ENCODE measurements at regions not wholly inside any gene's neighbourhood (a gene's known extent, or its start where the extent isn't known, plus 50 kb on each side); places are given as distances from the start of the nearest gene placed in this dataset.

DNA sequence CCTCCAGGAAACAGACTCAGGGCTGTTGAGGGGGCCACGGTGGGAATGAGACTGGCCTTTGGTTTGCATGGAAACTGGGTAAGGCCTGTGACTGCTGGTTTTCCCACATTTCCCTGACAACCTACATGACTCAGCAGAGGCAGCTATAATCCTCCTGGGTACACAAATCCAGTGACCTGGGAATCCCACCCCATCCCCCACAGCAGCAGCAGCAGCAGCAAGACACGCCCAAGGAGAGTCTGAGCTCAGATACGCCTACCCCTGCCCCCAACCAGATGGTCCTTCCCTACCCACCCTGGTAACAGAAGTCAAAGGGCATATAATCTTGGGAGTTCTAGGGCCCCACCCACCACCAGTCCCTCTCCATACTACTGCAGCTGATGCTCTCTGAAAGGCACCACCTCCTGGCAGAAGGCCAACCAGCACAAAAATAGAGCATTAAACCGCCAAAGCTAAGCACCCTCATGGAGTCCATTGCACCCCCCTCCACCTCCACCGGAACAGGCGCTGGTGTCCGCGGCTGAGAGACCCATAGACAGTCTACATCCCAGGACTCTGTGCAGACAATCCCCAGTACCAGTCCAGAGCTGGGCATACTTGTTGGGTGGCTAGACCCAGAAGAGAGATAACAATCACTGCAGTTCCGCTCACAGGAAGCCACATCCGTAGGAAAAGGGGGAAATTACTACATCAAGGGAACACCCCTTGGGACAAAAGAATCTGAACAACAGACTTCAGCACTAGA lies 237.2 kb upstream of the SPRY2 start:
- DNase-seq, result no peak
- no peak overlapping the region for H3K27ac ChIP-seq

DNA sequence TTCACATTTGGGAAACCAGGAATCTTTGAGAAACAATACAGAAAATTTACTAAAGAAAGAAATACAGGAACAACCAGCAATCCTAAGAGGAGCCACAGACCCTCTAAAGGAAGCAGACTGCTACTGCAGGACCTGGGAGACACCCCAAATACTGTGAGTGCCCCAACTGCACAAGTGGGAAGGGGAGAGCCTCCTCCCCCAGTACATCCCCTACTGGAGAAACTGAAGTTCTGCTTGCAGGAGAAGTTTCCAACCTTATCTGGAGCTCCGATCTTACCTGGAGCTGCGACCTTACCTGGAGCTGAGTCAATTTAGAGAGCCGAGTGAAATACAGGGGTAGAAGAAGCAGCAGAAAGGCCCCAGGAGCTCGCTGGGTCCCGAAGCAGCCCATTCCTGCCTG lies 236.4 kb upstream of the SPRY2 start:
- no peaks in the 10 kb centered on the region for H3K36me3 ChIP-seq
- no peak overlapping the region for H3K27ac ChIP-seq
- no peaks in the 10 kb centered on the region for H3K4me1 ChIP-seq
- 44 to 56% methylated on average over 5 of the region's 5 CpGs for WGBS, 2 donors
- H3K9me3 ChIP-seq, result no peaks in the 10 kb centered on the region
- no peak for DNase-seq
- no peaks in the 10 kb centered on the region for H3K27me3 ChIP-seq
- no peak overlapping the region for H3K4me3 ChIP-seq (replicated peaks in 1 of 3)
- intact Hi-C loops (cut with DNase I), result no loop called here
- TF ChIP-seq, protein P1, sequence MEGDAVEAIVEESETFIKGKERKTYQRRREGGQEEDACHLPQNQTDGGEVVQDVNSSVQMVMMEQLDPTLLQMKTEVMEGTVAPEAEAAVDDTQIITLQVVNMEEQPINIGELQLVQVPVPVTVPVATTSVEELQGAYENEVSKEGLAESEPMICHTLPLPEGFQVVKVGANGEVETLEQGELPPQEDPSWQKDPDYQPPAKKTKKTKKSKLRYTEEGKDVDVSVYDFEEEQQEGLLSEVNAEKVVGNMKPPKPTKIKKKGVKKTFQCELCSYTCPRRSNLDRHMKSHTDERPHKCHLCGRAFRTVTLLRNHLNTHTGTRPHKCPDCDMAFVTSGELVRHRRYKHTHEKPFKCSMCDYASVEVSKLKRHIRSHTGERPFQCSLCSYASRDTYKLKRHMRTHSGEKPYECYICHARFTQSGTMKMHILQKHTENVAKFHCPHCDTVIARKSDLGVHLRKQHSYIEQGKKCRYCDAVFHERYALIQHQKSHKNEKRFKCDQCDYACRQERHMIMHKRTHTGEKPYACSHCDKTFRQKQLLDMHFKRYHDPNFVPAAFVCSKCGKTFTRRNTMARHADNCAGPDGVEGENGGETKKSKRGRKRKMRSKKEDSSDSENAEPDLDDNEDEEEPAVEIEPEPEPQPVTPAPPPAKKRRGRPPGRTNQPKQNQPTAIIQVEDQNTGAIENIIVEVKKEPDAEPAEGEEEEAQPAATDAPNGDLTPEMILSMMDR (IDR thresholded peaks at IDR 0.05), result no peak
- no peak for TF ChIP-seq POLR2A (IDR thresholded peaks at IDR 0.05)

More for the DNA sequence above, 237.2 kb upstream of the SPRY2 start:
- intact Hi-C loops (cut with DNase I), result no loop called here
- no peak for TF ChIP-seq POLR2A (IDR thresholded peaks at IDR 0.05)
- TF ChIP-seq, protein P1 (IDR thresholded peaks at IDR 0.05), result no peak
- H3K36me3 ChIP-seq, result no peaks in the 10 kb centered on the region
- H3K4me3 ChIP-seq (replicated peaks in 1 of 3), result no peak overlapping the region
- H3K4me1 ChIP-seq, result no peaks in the 10 kb centered on the region
- 85 to 86% methylated on average over 10 of the region's 10 CpGs for WGBS, 2 donors
- no peaks in the 10 kb centered on the region for H3K27me3 ChIP-seq
- H3K9me3 ChIP-seq, result no peaks in the 10 kb centered on the region

DNA sequence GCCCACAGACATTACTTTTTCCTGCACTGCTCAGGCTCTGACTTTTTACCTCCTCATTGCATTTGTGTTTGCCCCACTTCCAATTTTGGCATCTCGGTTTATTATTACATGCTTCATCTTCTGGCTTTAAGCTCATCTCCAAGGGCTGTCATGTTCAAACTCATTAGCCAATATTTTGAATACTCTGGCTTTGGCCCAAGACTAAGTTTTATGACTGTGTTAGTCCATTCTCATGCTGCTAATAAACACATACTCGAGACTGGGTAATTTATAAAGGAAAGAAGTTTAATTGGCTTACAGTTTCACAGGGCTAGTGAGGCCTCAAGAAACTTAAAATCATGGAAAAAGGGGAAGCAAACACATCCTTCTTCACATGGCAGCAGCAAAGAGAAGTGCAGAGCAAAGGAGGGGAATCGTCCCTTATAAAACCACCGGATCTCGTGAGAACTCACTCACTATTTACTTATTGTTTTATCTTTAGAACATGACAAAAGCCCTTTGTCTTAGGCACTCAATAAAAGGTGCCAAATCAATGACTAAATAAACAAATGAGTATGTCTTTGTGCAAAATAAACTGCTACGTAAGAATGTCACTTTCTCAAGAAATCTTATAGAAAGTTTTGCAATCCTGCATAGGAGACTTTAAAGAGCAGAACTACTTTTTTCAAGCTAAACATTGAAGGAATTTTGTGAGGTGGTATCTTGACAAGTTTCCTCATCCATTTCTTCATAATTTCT lies 233.4 kb upstream of the SPRY2 start:
- Histone ChIP-seq H3K4me3 (replicated peaks in 1 of 3) (no peak overlapping the region), H3K9me3 (no peaks in the 10 kb centered on the region), H3K27me3 (no peaks in the 10 kb centered on the region), H3K4me1 (no peaks in the 10 kb centered on the region), H3K36me3 (no peaks in the 10 kb centered on the region), H3K27ac (no peak overlapping the region)
- TF ChIP-seq, protein P1 (IDR thresholded peaks at IDR 0.05), result no peak
- no peak for TF ChIP-seq POLR2A (IDR thresholded peaks at IDR 0.05)
- intact Hi-C loops (cut with DNase I), result no loop called here
- 50 to 52% methylated on average over 6 of the region's 6 CpGs for WGBS, 2 donors
- no peak for DNase-seq

DNA sequence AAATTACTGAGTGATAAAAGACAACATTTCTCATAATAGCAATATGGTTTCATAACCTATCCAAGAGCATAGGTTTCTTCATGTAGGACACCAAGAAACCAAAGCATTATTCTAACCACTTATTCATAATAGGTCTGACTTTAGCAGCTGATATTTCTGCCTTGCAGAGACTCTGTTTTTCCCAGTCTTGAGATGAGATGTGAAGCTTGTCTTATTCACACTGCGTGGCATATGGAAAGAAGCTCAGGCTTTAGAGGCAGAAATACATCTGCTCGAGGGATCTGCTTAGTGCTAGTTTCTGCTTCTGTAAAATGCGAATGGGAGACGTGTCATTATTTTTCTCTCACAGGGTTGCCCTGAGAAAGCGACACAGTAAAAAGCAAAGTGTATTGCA lies 232.0 kb upstream of the SPRY2 start:
- Histone ChIP-seq H3K4me1 (no peaks in the 10 kb centered on the region), H3K27me3 (no peaks in the 10 kb centered on the region), H3K4me3 (replicated peaks in 1 of 3) (no peak overlapping the region), H3K36me3 (no peaks in the 10 kb centered on the region), H3K9me3 (no peaks in the 10 kb centered on the region), H3K27ac (no peak overlapping the region)
- intact Hi-C loops (cut with DNase I), result no loop called here
- WGBS, 2 donors, result 81 to 90% methylated on average over 5 of the region's 5 CpGs
- no peak for TF ChIP-seq POLR2A (IDR thresholded peaks at IDR 0.05)
- TF ChIP-seq, protein P1 (IDR thresholded peaks at IDR 0.05), result no peak
- DNase-seq, result no peak

DNA sequence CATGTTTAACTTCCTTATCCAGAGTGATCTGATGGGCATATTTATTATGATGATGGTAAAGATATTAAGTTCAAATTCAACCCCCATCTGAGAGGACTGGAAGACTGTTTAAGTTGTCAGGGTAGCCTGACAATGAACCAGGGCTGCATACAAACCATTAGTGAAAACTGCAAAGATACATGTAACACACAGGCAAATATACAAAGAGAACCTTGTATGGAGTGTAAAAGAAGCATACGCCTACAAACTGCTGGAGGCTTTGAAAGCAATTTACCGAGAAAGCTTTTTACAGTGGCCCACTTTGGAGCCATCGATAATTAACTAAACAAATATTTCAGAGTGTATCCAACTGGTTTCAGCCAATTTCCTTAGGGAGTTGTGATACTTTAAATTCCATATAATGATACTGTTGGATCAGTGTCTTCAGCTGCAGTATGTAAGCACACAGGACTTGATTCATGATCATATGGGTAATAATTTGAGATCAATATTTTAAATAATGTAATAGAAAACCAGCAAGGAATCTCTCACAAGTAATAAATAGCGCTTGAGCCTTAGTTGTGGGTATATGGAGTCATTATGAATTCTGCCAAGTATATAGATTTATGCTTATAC lies 231.5 kb upstream of the SPRY2 start:
- H3K27ac ChIP-seq, result no peak overlapping the region
- TF ChIP-seq, protein P1 (IDR thresholded peaks at IDR 0.05), result no peak
- no peak for TF ChIP-seq POLR2A (IDR thresholded peaks at IDR 0.05)
- no peak for DNase-seq
- H3K27me3 ChIP-seq, result no peaks in the 10 kb centered on the region
- no peaks in the 10 kb centered on the region for H3K36me3 ChIP-seq
- no peaks in the 10 kb centered on the region for H3K4me1 ChIP-seq
- intact Hi-C loops (cut with DNase I), result no loop called here
- 74 to 80% methylated on average over 4 of the region's 4 CpGs for WGBS, 2 donors
- no peak overlapping the region for H3K4me3 ChIP-seq (replicated peaks in 1 of 3)
- no peaks in the 10 kb centered on the region for H3K9me3 ChIP-seq
